Progenitor cell of endocrine pancreas (in vitro differentiated cells): ENCODE measurements at regions not wholly inside any gene's neighbourhood (a gene's known extent, or its start where the extent isn't known, plus 50 kb on each side); places are given as distances from the start of the nearest gene placed in this dataset.

Experiments
- DNase-seq: peaks from one replicate; pipeline ENCODE4 v3.0.0; 2021; ENCODE audit warnings: low spot score; ENCODE audit not compliant: unreplicated experiment
- H3K27ac Mint-ChIP-seq: 2 replicates; pipeline ENCODE4 v1.8.0; 2021; ENCODE audit warnings: mild to moderate bottlenecking, moderate library complexity, mixed read lengths
- H3K27me3 Mint-ChIP-seq: 2 replicates; pipeline ENCODE4 v1.8.0; 2021; ENCODE audit warnings: mixed read lengths
- H3K36me3 Mint-ChIP-seq: 2 replicates; pipeline ENCODE4 v1.8.0; 2022; ENCODE audit warnings: mixed read lengths; ENCODE audit not compliant: insufficient read depth
- H3K4me1 Mint-ChIP-seq: 2 replicates; pipeline ENCODE4 v1.8.0; 2021; ENCODE audit warnings: low read depth, mixed read lengths
- H3K4me3 Mint-ChIP-seq: 2 replicates; pipeline ENCODE4 v1.8.0; 2021; ENCODE audit warnings: low read depth, mild to moderate bottlenecking, moderate library complexity, mixed read lengths
- H3K9me3 Mint-ChIP-seq: 2 replicates; pipeline ENCODE4 v1.8.0; 2021; ENCODE audit warnings: low read depth, mixed read lengths
- CTCF ChIP-seq: fragments of 200-600 bp; sonication (generic); IDR thresholded peaks from one replicate; pipeline ENCODE4 v1.5.0; 2021; ENCODE audit warnings: antibody characterized with exemption, mild to moderate bottlenecking; ENCODE audit not compliant: unreplicated experiment

GRCh38 chr4:125808570-125808969 is 493.8 kb downstream of the FAT4 start:
- no peaks in the 10 kb centered on the region for H3K36me3 Mint-ChIP-seq
- no peaks in the 10 kb centered on the region for H3K4me1 Mint-ChIP-seq
- H3K9me3 Mint-ChIP-seq = no peaks in the 10 kb centered on the region
- H3K4me3 Mint-ChIP-seq = no peak overlapping the region
- no peaks in the 10 kb centered on the region for H3K27me3 Mint-ChIP-seq
- H3K27ac Mint-ChIP-seq = no peak overlapping the region
- DNase-seq = no peak
- TF ChIP-seq CTCF = no peak

- Mint-ChIP-seq H3K36me3 (no peaks in the 10 kb centered on the region), H3K27me3 (no peaks in the 10 kb centered on the region), H3K9me3 (no peaks in the 10 kb centered on the region), H3K4me1 (no peaks in the 10 kb centered on the region), H3K4me3 (no peak overlapping the region), H3K27ac (no peak overlapping the region)
- TF ChIP-seq CTCF = no peak
- DNase-seq = no peak
These were observed 497.1 kb downstream of the FAT4 start for GRCh38 chr4:125811892-125812291.

- H3K36me3 Mint-ChIP-seq = no peaks in the 10 kb centered on the region
- H3K27ac Mint-ChIP-seq = no peak overlapping the region
- no peak for TF ChIP-seq CTCF
- DNase-seq = no peak
- H3K4me3 Mint-ChIP-seq = no peak overlapping the region
- peaks cover 2% of the 10 kb centered on the region for H3K4me1 Mint-ChIP-seq
- no peaks in the 10 kb centered on the region for H3K27me3 Mint-ChIP-seq
- no peaks in the 10 kb centered on the region for H3K9me3 Mint-ChIP-seq
These were observed 512.3 kb downstream of the FAT4 start for GRCh38 chr4:125826801-125827695.

GRCh38 chr4:125827696-125828052 is 512.9 kb downstream of the FAT4 start:
- H3K4me3 Mint-ChIP-seq = no peak overlapping the region
- H3K9me3 Mint-ChIP-seq = no peaks in the 10 kb centered on the region
- no peak overlapping the region for H3K27ac Mint-ChIP-seq
- DNase-seq = no peak
- no peaks in the 10 kb centered on the region for H3K27me3 Mint-ChIP-seq
- no peak for TF ChIP-seq CTCF
- peaks cover 2% of the 10 kb centered on the region for H3K4me1 Mint-ChIP-seq
- H3K36me3 Mint-ChIP-seq = no peaks in the 10 kb centered on the region

- no peak overlapping the region for H3K4me3 Mint-ChIP-seq
- H3K4me1 Mint-ChIP-seq = peaks cover 2% of the 10 kb centered on the region
- no peak for DNase-seq
- H3K27ac Mint-ChIP-seq = no peak overlapping the region
- no peaks in the 10 kb centered on the region for H3K9me3 Mint-ChIP-seq
- H3K27me3 Mint-ChIP-seq = no peaks in the 10 kb centered on the region
- no peaks in the 10 kb centered on the region for H3K36me3 Mint-ChIP-seq
- no peak for TF ChIP-seq CTCF
These were observed 513.6 kb downstream of the FAT4 start for GRCh38 chr4:125828346-125828745.
